HFF-Myc (cell line): ENCODE measurements at regions not wholly inside any gene's neighbourhood (a gene's known extent, or its start where the extent isn't known, plus 50 kb on each side); places are given as distances from the start of the nearest gene placed in this dataset.
"Not testable (repeated sequence)": the region's sequence is repeated elsewhere in the genome, so short reads cannot be mapped to it uniquely, and the experiment has no call there.

Experiments
- DNase-seq: peaks from one replicate; pipeline ENCODE4 v3.0.0-alpha.2; 2011; ENCODE audit warnings: low read depth; ENCODE audit errors: extremely low read depth
- H3K4me3 ChIP-seq: replicated peaks from 2 replicates; pipeline ENCODE4 v1.5.1; 2011; ENCODE audit warnings: low read depth, mild to moderate bottlenecking, control low read depth, low read length
- TF ChIP-seq, protein P1 (sequence below): IDR thresholded peaks from 2 replicates; pipeline ENCODE4 v1.5.1; 2012; ENCODE audit warnings: mild to moderate bottlenecking, low read depth, low read length, control low read depth; ENCODE audit errors: missing control alignments

DNA sequence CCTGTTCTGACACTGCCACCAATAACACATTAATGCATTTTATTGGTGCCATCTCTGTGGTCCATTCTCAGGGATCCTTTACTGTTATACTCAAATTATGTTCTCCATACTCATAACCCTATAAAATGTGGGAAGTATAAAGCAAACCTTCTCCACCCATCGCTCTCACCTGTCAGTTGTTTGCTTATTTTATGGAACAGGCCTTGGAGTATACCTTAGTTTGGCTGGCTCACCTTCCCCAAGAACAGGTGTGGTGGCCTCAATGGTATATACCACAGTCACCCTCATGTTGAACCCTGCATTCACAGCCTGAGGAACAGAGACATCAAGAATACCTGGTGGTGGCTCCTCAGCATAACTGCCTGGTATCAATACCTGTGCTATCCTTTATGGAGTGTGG is 308.4 kb upstream of the STXBP6 start:
- TF ChIP-seq, protein P1, sequence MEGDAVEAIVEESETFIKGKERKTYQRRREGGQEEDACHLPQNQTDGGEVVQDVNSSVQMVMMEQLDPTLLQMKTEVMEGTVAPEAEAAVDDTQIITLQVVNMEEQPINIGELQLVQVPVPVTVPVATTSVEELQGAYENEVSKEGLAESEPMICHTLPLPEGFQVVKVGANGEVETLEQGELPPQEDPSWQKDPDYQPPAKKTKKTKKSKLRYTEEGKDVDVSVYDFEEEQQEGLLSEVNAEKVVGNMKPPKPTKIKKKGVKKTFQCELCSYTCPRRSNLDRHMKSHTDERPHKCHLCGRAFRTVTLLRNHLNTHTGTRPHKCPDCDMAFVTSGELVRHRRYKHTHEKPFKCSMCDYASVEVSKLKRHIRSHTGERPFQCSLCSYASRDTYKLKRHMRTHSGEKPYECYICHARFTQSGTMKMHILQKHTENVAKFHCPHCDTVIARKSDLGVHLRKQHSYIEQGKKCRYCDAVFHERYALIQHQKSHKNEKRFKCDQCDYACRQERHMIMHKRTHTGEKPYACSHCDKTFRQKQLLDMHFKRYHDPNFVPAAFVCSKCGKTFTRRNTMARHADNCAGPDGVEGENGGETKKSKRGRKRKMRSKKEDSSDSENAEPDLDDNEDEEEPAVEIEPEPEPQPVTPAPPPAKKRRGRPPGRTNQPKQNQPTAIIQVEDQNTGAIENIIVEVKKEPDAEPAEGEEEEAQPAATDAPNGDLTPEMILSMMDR, result no peak
- DNase-seq, result no peak
- no peak overlapping the region for H3K4me3 ChIP-seq

DNA sequence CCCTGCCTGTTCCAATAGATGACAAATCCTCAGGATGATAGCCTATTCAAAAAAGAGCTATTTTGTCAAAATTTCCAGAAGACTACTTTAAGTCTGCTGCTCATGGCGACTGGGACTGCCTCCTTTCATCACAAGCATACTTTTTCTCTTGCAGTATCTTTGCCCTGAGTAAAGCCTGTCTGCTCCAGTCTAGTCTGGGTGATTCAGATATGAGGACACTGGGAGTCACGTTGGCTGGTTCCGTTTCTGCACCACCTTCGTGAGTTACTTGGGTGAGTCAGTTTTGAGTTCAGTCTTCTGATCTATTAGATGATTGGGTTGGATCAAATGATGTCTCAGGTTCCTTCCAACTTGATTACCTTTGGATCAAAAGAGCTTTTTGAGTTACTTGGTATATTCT is 301.3 kb upstream of the STXBP6 start:
- no peak for DNase-seq
- no peak overlapping the region for H3K4me3 ChIP-seq
- TF ChIP-seq, protein P1, result no peak

DNA sequence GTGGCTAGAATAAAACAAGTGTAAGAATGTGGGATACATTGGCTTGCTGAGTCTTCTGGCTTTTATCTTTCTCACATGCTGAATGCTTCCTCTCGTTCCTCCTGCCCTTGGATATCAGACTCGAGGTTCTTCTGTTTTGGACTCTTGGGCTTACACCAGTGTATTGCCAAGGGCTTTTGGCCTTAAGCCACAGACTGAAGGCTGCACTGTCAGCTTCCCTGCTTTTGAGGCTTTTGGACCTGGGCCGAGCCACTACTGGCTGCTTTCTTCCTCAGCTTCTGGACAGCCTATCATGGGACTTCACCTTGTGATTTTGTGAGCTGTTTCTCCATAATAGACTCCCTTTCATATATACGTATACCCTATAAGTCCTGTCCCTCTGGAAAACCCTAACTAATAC is 300.9 kb upstream of the STXBP6 start:
- TF ChIP-seq, protein P1, result no peak
- DNase-seq, result no peak
- H3K4me3 ChIP-seq, result no peak overlapping the region

DNA sequence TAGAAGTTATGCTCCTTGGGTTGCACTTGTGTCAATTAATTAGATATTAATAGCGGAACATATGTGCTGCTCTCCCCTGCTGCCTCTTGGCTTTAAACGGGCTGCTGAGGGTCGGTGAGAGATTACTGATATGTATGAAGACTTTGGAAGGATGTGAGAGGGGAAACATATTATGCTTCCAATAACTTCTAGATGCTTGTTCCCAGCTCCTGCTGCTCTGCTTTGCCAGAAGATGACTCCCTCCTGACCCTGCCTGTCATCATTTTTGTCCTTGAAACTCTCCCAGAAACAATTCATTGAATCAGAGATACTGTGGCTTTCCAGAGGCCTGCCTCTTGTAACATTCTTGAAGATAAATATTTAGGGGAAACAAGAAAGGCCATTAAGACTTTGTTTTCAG is 300.1 kb upstream of the STXBP6 start:
- TF ChIP-seq, protein P1, result no peak
- DNase-seq, result no peak
- no peak overlapping the region for H3K4me3 ChIP-seq

DNA sequence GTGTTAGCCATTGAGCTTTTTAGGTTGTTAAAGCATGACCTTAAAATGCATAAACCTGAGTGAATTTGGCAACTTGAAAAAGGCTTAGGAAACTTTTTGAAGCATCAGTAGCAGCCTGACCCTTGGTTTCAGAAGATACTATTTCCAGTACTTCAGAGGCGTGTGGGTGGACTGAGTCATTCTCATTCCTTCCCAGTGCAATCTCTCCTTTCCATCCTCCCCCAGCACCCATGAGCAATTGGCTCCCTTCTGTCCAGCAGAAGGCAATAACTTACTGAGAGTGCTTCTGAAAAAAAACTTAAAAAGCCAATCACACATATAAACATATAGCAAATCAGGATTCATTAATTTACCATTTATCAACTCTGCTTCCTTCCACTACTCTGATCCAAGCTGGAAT is 299.3 kb upstream of the STXBP6 start:
- no peak for DNase-seq
- H3K4me3 ChIP-seq, result no peak overlapping the region
- TF ChIP-seq, protein P1, result no peak

DNA sequence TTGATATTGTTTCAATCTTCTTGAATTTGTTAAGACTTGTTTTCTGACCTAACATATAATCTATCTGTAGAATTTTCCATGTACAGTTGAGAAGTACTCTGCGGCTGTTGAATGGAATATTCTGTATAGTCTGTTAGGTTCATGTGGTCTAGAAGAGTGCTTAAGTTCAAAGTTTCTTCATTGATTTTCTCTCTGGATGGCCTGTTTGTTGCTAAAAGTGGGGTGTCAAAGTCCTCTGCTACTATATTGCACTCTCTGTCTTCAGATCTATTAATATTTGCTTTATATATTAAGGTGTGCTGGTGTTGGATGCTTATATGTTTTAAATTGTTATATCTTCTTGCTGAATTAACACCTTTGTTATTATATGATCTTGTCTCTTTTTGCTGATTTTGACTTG is 290.9 kb upstream of the STXBP6 start:
- DNase-seq, result no peak
- TF ChIP-seq, protein P1, result no peak
- no peak overlapping the region for H3K4me3 ChIP-seq

DNA sequence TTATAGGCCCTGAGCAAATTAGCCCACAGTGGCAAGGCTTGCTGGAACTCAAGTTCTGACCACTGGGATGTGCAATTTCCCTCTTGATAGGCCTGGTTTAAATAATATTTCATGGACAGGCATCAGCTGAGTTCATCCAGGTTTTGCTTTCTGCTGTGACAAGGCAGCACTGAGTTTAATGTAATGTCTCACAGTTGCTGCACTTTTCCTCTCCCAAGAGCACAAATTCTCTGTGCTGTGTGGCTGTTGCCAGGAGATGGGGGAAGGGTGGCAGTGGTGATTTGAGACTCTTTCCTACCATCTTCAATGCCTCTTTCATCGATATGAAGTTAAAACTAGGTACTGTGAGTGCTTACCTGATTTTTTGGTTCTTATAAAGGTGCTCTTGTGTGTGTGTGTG is 272.8 kb upstream of the STXBP6 start:
- H3K4me3 ChIP-seq, result no peak overlapping the region
- DNase-seq, result no peak
- TF ChIP-seq, protein P1, result no peak

DNA sequence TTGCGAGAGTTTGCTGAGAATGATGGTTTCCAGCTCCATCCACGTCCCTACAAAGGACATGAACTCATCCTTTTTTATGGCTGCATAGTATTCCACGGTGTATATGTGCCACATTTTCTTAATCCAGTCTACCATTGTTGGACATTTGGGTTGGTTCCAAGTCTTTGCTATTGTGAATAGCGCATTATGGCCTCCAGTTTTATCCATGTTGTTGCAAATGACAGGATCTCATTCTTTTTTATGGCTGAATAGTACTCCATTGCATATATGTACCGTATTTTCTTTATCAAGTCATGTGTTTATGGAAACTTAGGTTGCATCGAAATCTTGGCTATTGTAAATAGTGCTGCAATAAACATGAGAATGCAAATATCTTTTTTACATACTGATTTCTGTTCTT is 266.1 kb upstream of the STXBP6 start:
- DNase-seq, H3K4me3 ChIP-seq: not testable (repeated sequence)
